ENCODE measurements at regions not wholly inside any gene's neighbourhood (a gene's known extent, or its start where the extent isn't known, plus 50 kb on each side); places are given as distances from the start of the nearest gene placed in this dataset.
A peak's percentile ranks its signal among the peaks of the same experiment; 100 is the strongest.

DNA sequence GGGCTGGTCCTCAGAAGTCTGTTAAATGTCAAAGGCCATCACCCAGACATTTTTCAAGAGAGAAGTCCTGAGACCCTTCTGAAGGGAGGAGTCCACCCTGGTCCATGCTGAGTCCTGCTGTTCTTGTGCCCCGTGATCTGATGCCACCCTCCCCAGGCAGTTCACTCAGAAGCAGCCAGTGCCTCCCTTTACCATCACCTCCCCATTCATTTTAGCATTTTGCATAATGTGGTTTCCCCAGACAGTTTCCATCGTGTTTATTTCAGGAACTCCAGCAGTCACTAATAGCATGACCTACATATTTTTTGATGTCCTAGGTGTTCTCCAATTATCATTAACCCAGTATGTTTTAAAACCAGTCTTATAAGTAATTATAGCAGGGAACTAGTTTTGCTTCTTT is 353.0 kb upstream of the CDH5 start:
- DNase-seq (ENCODE audit: low read depth): no peak

DNA sequence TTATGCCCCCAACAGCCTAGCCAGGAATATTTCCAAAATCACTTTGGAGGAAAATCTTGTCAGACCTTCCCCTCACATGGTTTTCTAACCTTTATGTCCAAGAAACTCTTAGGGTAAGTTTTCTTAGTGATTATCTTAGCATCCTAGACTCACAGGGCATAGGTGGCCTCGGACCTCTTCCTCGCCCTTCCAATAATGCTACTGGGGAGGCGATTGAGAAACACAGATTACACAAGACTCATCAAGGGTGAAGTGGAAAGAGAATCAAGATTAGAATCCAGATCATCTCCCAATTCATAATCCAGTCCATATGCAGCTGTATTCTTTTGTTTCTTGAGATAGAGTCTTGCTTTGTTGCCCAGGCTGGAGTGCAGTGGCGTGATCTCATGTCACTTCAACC is 358.4 kb upstream of the CDH5 start:
- no peak for DNase-seq (ENCODE audit: low read depth)

- DNase-seq (ENCODE audit: low read depth): peak; percentile 76
These were observed 358.8 kb upstream of the CDH5 start for GRCh38 chr16:66007717-66008116.

DNA sequence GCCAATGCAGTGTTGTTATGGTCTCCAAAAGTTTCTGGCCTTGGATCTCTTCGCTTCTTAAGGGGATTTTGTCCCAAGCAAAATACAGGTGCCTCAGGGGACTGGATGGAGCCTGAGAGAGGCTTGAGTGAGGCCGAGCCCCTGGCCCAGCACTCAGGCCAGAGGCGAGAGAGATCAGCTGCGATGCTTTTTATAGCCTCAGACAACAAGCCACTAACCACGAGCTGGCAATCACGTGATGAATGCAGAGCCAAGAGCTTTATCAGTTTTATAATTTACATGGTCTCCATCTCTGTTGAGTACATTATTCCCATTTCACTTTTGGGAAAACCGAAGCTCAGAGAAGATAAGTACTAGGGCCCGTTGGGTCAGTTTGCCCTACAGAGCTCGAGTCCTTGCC is 360.0 kb upstream of the CDH5 start:
- no peak for DNase-seq (ENCODE audit: low read depth)

GRCh38 chr16:66004699-66005098 is 361.8 kb upstream of the CDH5 start:
- DNase-seq (ENCODE audit: low read depth): peak; percentile 43

- DNase-seq (ENCODE audit: low read depth): no peak
These were observed 363.3 kb upstream of the CDH5 start for GRCh38 chr16:66003201-66003600.

- no peak for DNase-seq (ENCODE audit: low read depth)
These were observed 363.9 kb upstream of the CDH5 start for GRCh38 chr16:66002601-66003000.

DNA sequence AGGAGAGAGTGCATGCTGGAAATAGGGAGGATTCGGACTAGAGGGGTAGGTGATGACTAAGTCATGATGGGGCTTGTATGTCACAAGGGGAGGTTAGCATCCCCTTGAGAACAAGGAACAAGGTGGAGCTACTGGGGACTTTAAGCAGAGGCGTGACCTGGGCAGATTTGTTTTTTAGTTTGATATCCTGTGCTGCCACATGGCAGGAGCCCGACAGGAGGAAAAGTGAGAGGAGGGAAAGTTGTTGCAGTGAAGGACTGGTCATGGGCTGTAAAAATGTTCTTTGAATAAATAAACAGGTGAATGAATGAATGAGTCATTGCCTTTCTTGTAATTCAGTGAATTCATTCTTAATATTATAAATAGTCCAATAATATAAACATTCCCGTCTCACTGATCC is 365.1 kb upstream of the CDH5 start:
- DNase-seq (ENCODE audit: low read depth): no peak

DNA sequence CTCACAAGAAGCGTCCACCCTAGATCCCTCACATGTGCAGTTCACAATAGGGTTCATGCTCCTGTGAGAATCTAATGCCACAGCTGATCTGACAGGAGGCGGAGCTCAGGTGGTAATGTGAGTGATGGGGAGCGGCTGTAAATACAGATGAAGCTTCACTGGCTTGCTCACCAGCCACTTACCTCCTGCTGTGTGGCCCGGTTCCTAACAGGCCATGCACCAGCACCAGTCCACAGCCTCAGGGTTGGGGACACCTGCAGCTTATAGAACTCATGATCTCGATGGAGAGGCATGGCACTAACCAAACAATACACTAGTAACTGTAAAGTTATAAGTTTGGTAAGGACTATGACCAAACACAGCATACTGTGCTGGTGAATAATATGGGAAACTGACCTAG is 368.0 kb upstream of the CDH5 start:
- no peak for DNase-seq (ENCODE audit: low read depth)

DNA sequence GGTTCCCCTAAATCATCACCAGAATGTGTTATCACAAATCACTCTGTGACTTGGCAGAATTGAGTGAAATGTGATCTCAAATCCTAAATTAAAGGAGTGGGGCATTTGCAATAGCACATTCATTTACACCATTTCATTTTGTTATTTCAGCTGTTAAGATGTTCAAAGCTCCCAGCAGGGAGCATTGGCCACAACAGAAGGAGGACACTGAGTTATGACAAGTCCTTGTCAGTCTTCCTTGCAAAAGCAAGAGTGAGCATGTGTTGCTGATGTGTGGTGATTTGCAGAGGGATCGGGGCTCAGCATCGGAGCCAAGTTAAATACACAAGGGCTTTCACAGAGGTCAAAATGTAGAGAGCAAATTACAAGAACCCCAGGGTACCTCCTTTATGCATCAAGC is 372.2 kb upstream of the CDH5 start:
- DNase-seq (ENCODE audit: low read depth): no peak

DNA sequence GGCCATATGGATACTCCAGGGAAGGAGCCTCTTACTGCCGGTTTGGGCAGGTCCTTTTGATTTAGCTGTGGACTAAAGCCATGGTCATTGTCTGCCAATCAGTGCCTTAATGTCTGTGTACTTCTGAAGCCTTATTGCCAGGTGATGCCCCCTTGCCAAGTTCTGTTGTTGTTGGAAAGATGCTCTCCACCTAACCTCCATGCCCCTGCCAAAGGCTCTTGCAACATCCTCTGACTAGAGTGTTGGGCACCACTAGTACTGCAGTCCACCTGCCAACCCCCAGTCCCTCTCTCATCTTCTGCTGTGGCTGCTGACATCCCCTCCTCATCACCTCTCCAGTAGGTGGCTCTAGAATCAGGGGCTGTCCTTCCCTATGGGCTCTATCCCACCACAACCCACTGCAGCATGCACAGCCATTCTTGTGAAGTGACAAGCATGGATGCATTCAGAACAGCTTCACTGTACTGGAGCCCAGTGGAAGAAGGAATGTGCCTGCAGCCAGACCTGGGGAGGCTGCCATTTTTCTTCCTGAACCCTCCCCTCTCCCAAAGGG is 375.3 kb upstream of the CDH5 start:
- DNase-seq (ENCODE audit: low read depth): no peak

DNA sequence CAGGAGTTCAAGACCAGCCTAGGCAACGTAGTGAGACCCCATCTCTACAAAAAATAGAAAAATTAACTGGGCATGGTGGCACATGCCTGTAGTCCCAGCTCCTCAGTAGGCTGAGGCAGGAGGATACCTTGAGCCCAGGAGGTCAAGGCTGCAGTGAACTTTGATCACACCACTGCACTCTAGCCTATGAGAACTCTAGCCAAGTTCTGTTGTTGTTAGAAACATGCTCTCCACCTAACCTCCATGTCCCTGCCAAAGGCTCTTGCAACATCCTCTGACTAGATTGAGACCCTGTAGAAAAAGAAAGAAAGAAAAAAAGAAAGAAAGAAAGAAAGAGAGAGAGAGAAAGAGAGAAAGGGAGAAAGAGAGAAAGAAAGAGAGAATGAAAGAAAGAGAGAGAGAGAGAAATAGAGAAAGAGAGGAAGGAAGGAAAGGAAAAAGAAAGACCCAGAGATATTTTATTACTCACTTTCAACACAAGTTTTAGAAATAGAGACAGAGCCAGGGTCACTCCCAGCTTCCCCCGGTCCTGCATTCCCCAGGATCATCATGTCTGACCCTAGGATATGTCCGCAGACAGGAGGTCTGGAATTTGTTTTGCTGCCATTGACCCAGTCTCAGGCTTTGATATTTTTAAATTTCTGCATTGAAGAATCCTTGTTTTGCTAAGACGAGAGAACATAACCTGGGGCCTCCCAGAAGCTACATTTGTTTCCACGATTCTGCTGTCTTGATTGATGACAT is 376.5 kb upstream of the CDH5 start:
- no peak for DNase-seq (ENCODE audit: low read depth)

GRCh38 chr16:65988024-65988595 is 378.4 kb upstream of the CDH5 start:
- DNase-seq (ENCODE audit: low read depth): no peak

- DNase-seq (ENCODE audit: low read depth): no peak
These were observed 382.2 kb upstream of the CDH5 start for GRCh38 chr16:65984296-65984695.

- no peak for DNase-seq (ENCODE audit: low read depth)
These were observed 385.4 kb upstream of the CDH5 start for GRCh38 chr16:65981057-65981456.

- DNase-seq (ENCODE audit: low read depth): peak; percentile 10
These were observed 391.3 kb upstream of the CDH5 start for GRCh38 chr16:65975049-65975708.

DNA sequence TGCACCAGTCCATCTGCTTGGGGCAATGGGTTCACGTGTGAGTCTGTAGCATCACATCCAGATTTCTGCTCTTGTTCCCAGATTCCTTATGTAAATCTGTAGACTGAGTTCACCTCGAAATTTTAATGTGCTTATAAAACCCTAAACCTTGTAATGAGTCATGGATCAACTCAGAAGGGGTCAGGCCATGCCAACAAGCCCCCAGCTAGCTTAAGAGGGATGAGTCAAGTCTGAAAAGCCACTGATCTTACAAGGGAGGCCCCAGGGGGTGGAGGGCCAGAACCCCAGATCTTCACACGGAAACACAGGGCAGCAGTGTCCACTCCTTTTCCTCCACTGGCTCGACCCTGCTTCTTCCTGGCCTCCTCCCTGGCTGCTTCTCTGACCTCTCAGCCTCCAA is 399.1 kb upstream of the CDH5 start:
- DNase-seq (ENCODE audit: low read depth): no peak

- DNase-seq (ENCODE audit: low read depth): no peak
These were observed 400.9 kb upstream of the CDH5 start for GRCh38 chr16:65965628-65966027.

DNA sequence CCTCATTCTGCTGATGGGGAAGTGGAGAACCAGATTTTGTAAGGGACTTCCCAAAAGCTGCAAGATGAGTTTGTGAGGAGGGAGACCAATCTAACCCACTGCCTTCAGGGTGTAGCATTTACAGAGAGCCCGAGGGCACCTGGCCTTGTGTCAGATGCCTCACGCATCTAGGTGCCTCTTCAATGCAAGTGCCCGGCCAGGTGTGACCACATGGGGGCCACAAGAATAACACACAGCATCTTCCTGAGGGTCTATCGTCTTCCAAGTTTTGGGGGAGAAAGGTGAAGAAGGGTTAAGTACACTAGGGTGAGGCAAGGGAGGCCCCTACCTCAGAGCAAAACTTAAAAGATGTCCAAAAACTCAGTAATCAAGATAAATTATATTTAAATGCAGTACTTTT is 401.7 kb upstream of the CDH5 start:
- DNase-seq (ENCODE audit: low read depth): no peak

- no peak for DNase-seq (ENCODE audit: low read depth)
These were observed 404.9 kb upstream of the CDH5 start for GRCh38 chr16:65961476-65962143.

GRCh38 chr16:65959983-65960382 is 406.5 kb upstream of the CDH5 start:
- DNase-seq (ENCODE audit: low read depth): no peak

- no peak for DNase-seq (ENCODE audit: low read depth)
These were observed 408.4 kb upstream of the CDH5 start for GRCh38 chr16:65958086-65958485.

DNA sequence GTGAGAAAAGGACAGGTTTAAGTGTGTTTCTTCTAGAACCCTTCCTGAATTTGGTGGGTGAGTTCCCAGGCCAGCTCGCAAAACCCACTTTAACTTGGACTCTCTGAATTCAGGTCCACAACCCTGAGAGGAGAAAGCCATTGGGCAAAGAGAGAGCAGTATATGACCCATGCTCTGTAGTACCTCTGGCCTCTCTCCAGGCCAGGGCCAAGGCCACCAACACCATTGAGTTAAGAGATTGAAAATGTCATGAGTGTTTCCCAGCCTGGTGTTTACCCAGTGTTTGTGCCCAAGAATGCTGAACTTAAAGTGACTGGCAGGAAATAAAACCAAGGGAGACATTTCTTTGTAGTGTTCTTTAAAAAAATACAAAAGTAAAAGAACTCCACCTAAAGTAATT is 410.4 kb upstream of the CDH5 start:
- DNase-seq (ENCODE audit: low read depth): no peak
